ENCODE measurements at regions not wholly inside any gene's neighbourhood (a gene's known extent, or its start where the extent isn't known, plus 50 kb on each side); places are given as distances from the start of the nearest gene placed in this dataset.

- Histone ChIP-seq H3K9me3 (ENCODE audit: insufficient read depth, low read depth) (peaks cover 3% of the 10 kb centered on the region; the same call in 1 of the 2 replicates), H3K4me1 (replicated peaks; ENCODE audit: insufficient read depth) (peaks cover 5% of the 10 kb centered on the region; the same call in 1 of the 2 replicates), H2AFZ (no peak overlapping the region), H3K4me2 (no peak overlapping the region), H3K36me3 (ENCODE audit: low read depth) (no peaks in the 10 kb centered on the region), H3F3A (ENCODE audit: insufficient read depth, low read depth) (peaks cover 10% of the 10 kb centered on the region; the same call in 1 of the 2 replicates), H3K4me3 (no peak overlapping the region), H3K27me3 (ENCODE audit: insufficient read depth, low read depth) (no peaks in the 10 kb centered on the region), H4K20me1 (ENCODE audit: insufficient read depth) (no peaks in the 10 kb centered on the region), H3K79me2 (ENCODE audit: low read depth) (no peaks in the 10 kb centered on the region), H3K9me2 (ENCODE audit: insufficient read depth) (no peaks in the 10 kb centered on the region), H3K27ac (no peak overlapping the region)
- ChIA-PET POLR2A (ENCODE audit: unreplicated experiment) (no interaction called here), CTCF (no interaction called here)
- DNase-seq, result no peak
- BruUV-seq (replicated peaks), result no TSS peak
- TF ChIP-seq CTCF (conservative IDR thresholded peaks at IDR 0.05) (no peak), EZH2 (IDR thresholded peaks at IDR 0.05; ENCODE audit: low read depth) (no peak)
- intact Hi-C loops (cut with micrococcal nuclease; ENCODE audit: unreplicated experiment), result no loop called here
These were observed 54.4 kb downstream of the ZNF503 start for GRCh38 chr10:75347186-75347585.

- no peak overlapping the region for H3K27ac ChIP-seq
- H3K36me3 ChIP-seq (ENCODE audit: low read depth), result no peaks in the 10 kb centered on the region
- no peak for DNase-seq
- H3K4me1 ChIP-seq (replicated peaks; ENCODE audit: insufficient read depth), result peaks cover 4% of the 10 kb centered on the region; the same call in 1 of the 2 replicates
- no TSS peak for BruUV-seq (replicated peaks)
- H3K9me2 ChIP-seq (ENCODE audit: insufficient read depth), result no peaks in the 10 kb centered on the region
- no peaks in the 10 kb centered on the region for H4K20me1 ChIP-seq (ENCODE audit: insufficient read depth)
- H3K9me3 ChIP-seq (ENCODE audit: insufficient read depth, low read depth), result peaks cover 3% of the 10 kb centered on the region; the same call in 1 of the 2 replicates
- no peaks in the 10 kb centered on the region for H3K79me2 ChIP-seq (ENCODE audit: low read depth)
- no peak overlapping the region for H2AFZ ChIP-seq
- intact Hi-C loops (cut with micrococcal nuclease; ENCODE audit: unreplicated experiment), result no loop called here
- no peak overlapping the region for H3K4me3 ChIP-seq
- no peak for TF ChIP-seq CTCF (conservative IDR thresholded peaks at IDR 0.05)
- TF ChIP-seq EZH2 (IDR thresholded peaks at IDR 0.05; ENCODE audit: low read depth), result no peak
- H3F3A ChIP-seq (ENCODE audit: insufficient read depth, low read depth), result peaks cover 4% of the 10 kb centered on the region; the same call in 1 of the 2 replicates
- ChIA-PET POLR2A (ENCODE audit: unreplicated experiment) (no interaction called here), CTCF (interaction anchor here (0.6 kb wide), 1 partner anchor 30 kb away, joined by 3 read pairs; no protein-coding TSS in a partner anchor)
- H3K27me3 ChIP-seq (ENCODE audit: insufficient read depth, low read depth), result no peaks in the 10 kb centered on the region
- H3K4me2 ChIP-seq, result no peak overlapping the region
These were observed 55.8 kb downstream of the ZNF503 start for GRCh38 chr10:75345738-75346137.

GRCh38 chr10:75344170-75344569, 57.4 kb downstream of the ZNF503 start:
- CTCF ChIA-PET, result no interaction called here
- no TSS peak for BruUV-seq (replicated peaks)

More at GRCh38 chr10:75344170-75344569, 57.4 kb downstream of the ZNF503 start:
- Histone ChIP-seq H3K36me3 (ENCODE audit: low read depth) (no peaks in the 10 kb centered on the region), H3F3A (ENCODE audit: insufficient read depth, low read depth) (peaks cover 4% of the 10 kb centered on the region; the same call in 1 of the 2 replicates), H3K9me3 (ENCODE audit: insufficient read depth, low read depth) (peaks cover 3% of the 10 kb centered on the region; the same call in 1 of the 2 replicates), H3K27ac (no peak overlapping the region), H4K20me1 (ENCODE audit: insufficient read depth) (no peaks in the 10 kb centered on the region), H3K4me1 (replicated peaks; ENCODE audit: insufficient read depth) (no peaks in the 10 kb centered on the region), H3K79me2 (ENCODE audit: low read depth) (no peaks in the 10 kb centered on the region), H3K9me2 (ENCODE audit: insufficient read depth) (no peaks in the 10 kb centered on the region), H2AFZ (no peak overlapping the region), H3K4me2 (no peak overlapping the region), H3K27me3 (ENCODE audit: insufficient read depth, low read depth) (no peaks in the 10 kb centered on the region), H3K4me3 (no peak overlapping the region)
- POLR2A ChIA-PET (ENCODE audit: unreplicated experiment), result no interaction called here
- DNase-seq, result no peak
- intact Hi-C loops (cut with micrococcal nuclease; ENCODE audit: unreplicated experiment), result no loop called here
- TF ChIP-seq EZH2 (IDR thresholded peaks at IDR 0.05; ENCODE audit: low read depth) (no peak), CTCF (conservative IDR thresholded peaks at IDR 0.05) (no peak)
